Stimulated activated CD8-positive, alpha-beta memory T cell treated with anti-CD3 and anti-CD28 coated beads, Interleukin-2, amount 100 ng/mL, for 1 hour (primary cell): ENCODE measurements at regions not wholly inside any gene's neighbourhood (a gene's known extent, or its start where the extent isn't known, plus 50 kb on each side); places are given as distances from the start of the nearest gene placed in this dataset.

Source experiments
- DNase-seq, 2 donors: peaks; one replicate each; pipeline ENCODE4 v3.0.0-alpha.2; 2020; ENCODE audit warnings: low read depth in 2 of 2

GRCh38 chr1:5599541-5599940 lies 392.7 kb downstream of the NPHP4 start:
- DNase-seq, result no peak

GRCh38 chr1:5598824-5599395 lies 393.3 kb downstream of the NPHP4 start:
- no peak for DNase-seq

GRCh38 chr1:5597991-5598823 lies 394.0 kb downstream of the NPHP4 start:
- no peak for DNase-seq

GRCh38 chr1:5597171-5597850 lies 394.9 kb downstream of the NPHP4 start:
- DNase-seq, result no peak

- DNase-seq, result no peak
These were observed 395.6 kb downstream of the NPHP4 start for GRCh38 chr1:5596651-5597050.

- DNase-seq, result no peak
These were observed 396.6 kb downstream of the NPHP4 start for GRCh38 chr1:5595531-5596170.

- no peak for DNase-seq
These were observed 397.9 kb downstream of the NPHP4 start for GRCh38 chr1:5594056-5594956.

GRCh38 chr1:5590717-5591116 lies 401.5 kb downstream of the NPHP4 start:
- DNase-seq, result no peak

- DNase-seq, result no peak
These were observed 405.6 kb downstream of the NPHP4 start for GRCh38 chr1:5586629-5587028.

GRCh38 chr1:5585256-5585655 lies 407.0 kb downstream of the NPHP4 start:
- DNase-seq, result no peak

GRCh38 chr1:5580926-5581325 lies 411.3 kb downstream of the NPHP4 start:
- DNase-seq, result no peak

- DNase-seq, result no peak
These were observed 412.3 kb downstream of the NPHP4 start for GRCh38 chr1:5579966-5580365.

- DNase-seq, result no peak
These were observed 413.5 kb downstream of the NPHP4 start for GRCh38 chr1:5578690-5579089.

- no peak for DNase-seq
These were observed 414.8 kb downstream of the NPHP4 start for GRCh38 chr1:5577255-5578040.

- DNase-seq, result no peak
These were observed 415.6 kb downstream of the NPHP4 start for GRCh38 chr1:5576673-5577065.

GRCh38 chr1:5576011-5576672 lies 416.1 kb downstream of the NPHP4 start:
- DNase-seq, result no peak

GRCh38 chr1:5575396-5575940 lies 416.8 kb downstream of the NPHP4 start:
- DNase-seq, result no peak

- DNase-seq, result no peak
These were observed 417.6 kb downstream of the NPHP4 start for GRCh38 chr1:5574641-5575040.

GRCh38 chr1:5572794-5573193 lies 419.4 kb downstream of the NPHP4 start:
- no peak for DNase-seq
